ENCODE measurements at regions not wholly inside any gene's neighbourhood (a gene's known extent, or its start where the extent isn't known, plus 50 kb on each side); places are given as distances from the start of the nearest gene placed in this dataset.

GRCh38 chr5:168056499-168057182 is 234.8 kb upstream of the WWC1 start:
- Histone ChIP-seq H2AFZ (no peak overlapping the region), H3K4me2 (ENCODE audit: unreplicated experiment) (no peak overlapping the region), H3K9me3 (ENCODE audit: low read depth) (no peaks in the 10 kb centered on the region), H3K79me2 (ENCODE audit: insufficient read depth) (no peaks in the 10 kb centered on the region), H3K27me3 (replicated peaks; ENCODE audit: insufficient read depth) (no peaks in the 10 kb centered on the region), H3F3A (ENCODE audit: insufficient read depth) (no peaks in the 10 kb centered on the region), H3K27ac (no peak overlapping the region), H3K36me3 (ENCODE audit: low read depth) (peaks cover 2% of the 10 kb centered on the region; the same call in 1 of the 2 replicates), H4K20me1 (ENCODE audit: insufficient read depth) (no peaks in the 10 kb centered on the region), H3K4me1 (ENCODE audit: insufficient read depth) (no peaks in the 10 kb centered on the region), H3K9me2 (ENCODE audit: insufficient read depth) (no peaks in the 10 kb centered on the region), H3K9ac (no peak overlapping the region), H3K4me3 (no peak overlapping the region)
- no peak for TF ChIP-seq EZH2phosphoT487 (IDR thresholded peaks at IDR 0.05; ENCODE audit: insufficient read depth, low read depth)
- TF ChIP-seq EZH2 (IDR thresholded peaks at IDR 0.05; ENCODE audit: insufficient read depth, poor library complexity, severe bottlenecking) = no peak
- in situ Hi-C loops (cut with MboI) = no loop called here
- 65 to 77% methylated on average over 1 of the region's 1 CpG for WGBS, 2 experiments (ENCODE audit: low coverage in 1 of 2, low lambda C conversion rate in 2 of 2, missing lambda C conversion rate in 2 of 2)
- no peak for DNase-seq

GRCh38 chr5:168057905-168058304 is 233.5 kb upstream of the WWC1 start:
- H3K79me2 ChIP-seq (ENCODE audit: insufficient read depth) = no peaks in the 10 kb centered on the region
- H3K27me3 ChIP-seq (replicated peaks; ENCODE audit: insufficient read depth) = no peaks in the 10 kb centered on the region
- no peak overlapping the region for H3K27ac ChIP-seq
- H4K20me1 ChIP-seq (ENCODE audit: insufficient read depth) = no peaks in the 10 kb centered on the region
- H3F3A ChIP-seq (ENCODE audit: insufficient read depth) = no peaks in the 10 kb centered on the region
- in situ Hi-C loops (cut with MboI) = no loop called here
- 52 to 53% methylated on average over 7 of the region's 7 CpGs for WGBS, 2 experiments (ENCODE audit: low coverage in 1 of 2, low lambda C conversion rate in 2 of 2, missing lambda C conversion rate in 2 of 2)
- no peaks in the 10 kb centered on the region for H3K4me1 ChIP-seq (ENCODE audit: insufficient read depth)
- H3K9me3 ChIP-seq (ENCODE audit: low read depth) = no peaks in the 10 kb centered on the region
- H3K4me2 ChIP-seq (ENCODE audit: unreplicated experiment) = no peak overlapping the region
- H3K9me2 ChIP-seq (ENCODE audit: insufficient read depth) = no peaks in the 10 kb centered on the region
- H2AFZ ChIP-seq = no peak overlapping the region
- no peak overlapping the region for H3K4me3 ChIP-seq
- no peak for DNase-seq
- peaks cover 10% of the 10 kb centered on the region for H3K36me3 ChIP-seq (ENCODE audit: low read depth)
- no peak for TF ChIP-seq EZH2phosphoT487 (IDR thresholded peaks at IDR 0.05; ENCODE audit: insufficient read depth, low read depth)
- no peak for TF ChIP-seq EZH2 (IDR thresholded peaks at IDR 0.05; ENCODE audit: insufficient read depth, poor library complexity, severe bottlenecking)
- H3K9ac ChIP-seq = no peak overlapping the region

GRCh38 chr5:168059131-168059530 is 232.3 kb upstream of the WWC1 start:
- no peaks in the 10 kb centered on the region for H3K4me1 ChIP-seq (ENCODE audit: insufficient read depth)
- H4K20me1 ChIP-seq (ENCODE audit: insufficient read depth) = no peaks in the 10 kb centered on the region
- no peak overlapping the region for H3K27ac ChIP-seq
- H3K27me3 ChIP-seq (replicated peaks; ENCODE audit: insufficient read depth) = no peaks in the 10 kb centered on the region
- no peak overlapping the region for H3K4me3 ChIP-seq
- no peak overlapping the region for H2AFZ ChIP-seq
- H3K36me3 ChIP-seq (ENCODE audit: low read depth) = peaks cover 17% of the 10 kb centered on the region
- no peaks in the 10 kb centered on the region for H3F3A ChIP-seq (ENCODE audit: insufficient read depth)
- no peaks in the 10 kb centered on the region for H3K79me2 ChIP-seq (ENCODE audit: insufficient read depth)
- H3K9me3 ChIP-seq (ENCODE audit: low read depth) = no peaks in the 10 kb centered on the region
- TF ChIP-seq EZH2phosphoT487 (IDR thresholded peaks at IDR 0.05; ENCODE audit: insufficient read depth, low read depth) (no peak), EZH2 (IDR thresholded peaks at IDR 0.05; ENCODE audit: insufficient read depth, poor library complexity, severe bottlenecking) (no peak)
- H3K4me2 ChIP-seq (ENCODE audit: unreplicated experiment) = no peak overlapping the region
- in situ Hi-C loops (cut with MboI) = no loop called here
- 46 to 50% methylated on average over 2 of the region's 2 CpGs for WGBS, 2 experiments (ENCODE audit: low coverage in 1 of 2, low lambda C conversion rate in 2 of 2, missing lambda C conversion rate in 2 of 2)
- no peak for DNase-seq
- H3K9me2 ChIP-seq (ENCODE audit: insufficient read depth) = no peaks in the 10 kb centered on the region
- H3K9ac ChIP-seq = no peak overlapping the region

GRCh38 chr5:168062239-168062638 is 229.2 kb upstream of the WWC1 start:
- Histone ChIP-seq H3K4me1 (ENCODE audit: insufficient read depth) (peaks cover 12% of the 10 kb centered on the region), H3K9me2 (ENCODE audit: insufficient read depth) (no peaks in the 10 kb centered on the region), H3K27ac (no peak overlapping the region), H3K4me3 (no peak overlapping the region), H3K9ac (no peak overlapping the region), H2AFZ (no peak overlapping the region), H3K36me3 (ENCODE audit: low read depth) (peaks cover 17% of the 10 kb centered on the region), H3K9me3 (ENCODE audit: low read depth) (no peaks in the 10 kb centered on the region), H3K4me2 (ENCODE audit: unreplicated experiment) (no peak overlapping the region), H3F3A (ENCODE audit: insufficient read depth) (peaks cover 14% of the 10 kb centered on the region; the same call in 1 of the 2 replicates), H3K79me2 (ENCODE audit: insufficient read depth) (no peaks in the 10 kb centered on the region), H3K27me3 (replicated peaks; ENCODE audit: insufficient read depth) (no peaks in the 10 kb centered on the region), H4K20me1 (ENCODE audit: insufficient read depth) (no peaks in the 10 kb centered on the region)
- WGBS, 2 experiments (ENCODE audit: low coverage in 1 of 2, low lambda C conversion rate in 2 of 2, missing lambda C conversion rate in 2 of 2) = 86 to 88% methylated on average over 3 of the region's 3 CpGs
- no peak for TF ChIP-seq EZH2 (IDR thresholded peaks at IDR 0.05; ENCODE audit: insufficient read depth, poor library complexity, severe bottlenecking)
- no peak for TF ChIP-seq EZH2phosphoT487 (IDR thresholded peaks at IDR 0.05; ENCODE audit: insufficient read depth, low read depth)
- in situ Hi-C loops (cut with MboI) = no loop called here
- DNase-seq = no peak
